NT2/D1 (cell line): ENCODE measurements at regions not wholly inside any gene's neighbourhood (a gene's known extent, or its start where the extent isn't known, plus 50 kb on each side); places are given as distances from the start of the nearest gene placed in this dataset.

Experiments
- SUZ12 ChIP-seq: IDR thresholded peaks from 2 replicates; pipeline ENCODE4 v1.6.1; 2011; ENCODE audit not compliant: insufficient read length, insufficient read depth; ENCODE audit errors: extremely low read depth
- YY1 ChIP-seq: IDR thresholded peaks from 2 replicates; pipeline ENCODE4 v1.6.1; 2011; ENCODE audit not compliant: insufficient read length, insufficient read depth
- ZNF274 ChIP-seq: IDR thresholded peaks from 2 replicates; pipeline ENCODE4 v1.6.1; 2011; ENCODE audit warnings: mild to moderate bottlenecking, low read depth, low read length

GRCh38 chr2:151102226-151102625 is 159.4 kb downstream of the RBM43 start:
- no peak for TF ChIP-seq YY1
- TF ChIP-seq SUZ12, result no peak
- TF ChIP-seq ZNF274, result no peak
